ENCODE measurements at regions not wholly inside any gene's neighbourhood (a gene's known extent, or its start where the extent isn't known, plus 50 kb on each side); places are given as distances from the start of the nearest gene placed in this dataset.
"Not testable (repeated sequence)": the region's sequence is repeated elsewhere in the genome, so short reads cannot be mapped to it uniquely, and the experiment has no call there.

DNA sequence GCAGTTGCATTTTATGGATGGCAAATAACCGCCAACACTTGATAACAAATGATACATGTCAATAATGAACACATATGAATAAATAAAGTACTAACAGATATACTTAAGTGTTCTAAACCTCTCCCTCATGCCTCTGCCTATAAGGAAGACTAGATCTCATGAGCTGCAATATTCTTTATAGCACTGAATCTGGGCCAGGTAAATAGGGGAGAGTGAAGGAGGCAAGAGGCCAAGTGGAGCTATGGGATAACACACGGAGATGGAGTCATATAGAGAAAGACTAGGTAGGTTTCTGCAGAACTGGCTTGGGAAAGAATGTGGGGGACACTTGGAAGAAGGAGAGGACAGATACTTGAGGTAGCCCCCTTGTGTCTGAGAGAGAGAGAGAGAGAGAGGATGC, 354.2 kb upstream of the CFAP20DC start:
- no peak for DNase-seq

DNA sequence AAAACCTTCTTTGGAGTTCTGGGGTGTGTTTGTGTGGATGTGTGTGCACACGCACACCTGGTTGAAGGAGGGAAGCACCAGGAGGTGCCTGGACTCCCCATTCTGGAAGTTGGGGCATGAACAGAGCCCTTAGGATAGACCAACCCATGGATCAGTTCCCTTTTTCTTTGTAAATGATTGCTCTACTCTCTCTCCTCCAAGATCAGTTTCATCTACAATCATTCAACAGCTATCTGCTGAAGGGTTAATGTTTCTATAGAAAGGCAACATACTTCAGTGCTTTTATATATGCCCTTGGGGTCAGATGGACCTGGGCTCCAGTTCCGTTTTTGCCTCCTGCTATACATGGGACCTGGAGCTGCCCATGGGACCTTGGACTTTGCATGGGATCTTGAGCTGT, 352.1 kb upstream of the CFAP20DC start:
- no peak for DNase-seq

DNA sequence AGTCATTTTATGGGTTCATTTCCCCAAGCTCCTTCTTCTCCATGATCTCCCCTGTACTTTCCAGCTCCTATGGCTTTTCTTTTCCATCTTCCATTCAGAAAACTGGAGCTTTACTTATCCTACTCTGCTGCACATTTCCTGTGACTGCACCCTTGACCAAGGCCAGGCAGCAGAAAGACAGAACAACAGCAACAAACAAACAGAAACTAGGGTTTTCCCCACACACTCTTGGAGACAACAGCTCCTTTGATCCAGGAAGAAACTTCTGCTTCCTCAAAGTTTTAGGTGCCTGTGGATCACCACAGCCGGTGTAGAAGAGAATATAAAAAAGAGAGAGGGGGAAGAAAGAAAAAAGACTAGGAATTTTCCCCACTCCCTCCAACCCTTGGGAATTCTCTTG, 342.3 kb upstream of the CFAP20DC start:
- no peak for DNase-seq

DNA sequence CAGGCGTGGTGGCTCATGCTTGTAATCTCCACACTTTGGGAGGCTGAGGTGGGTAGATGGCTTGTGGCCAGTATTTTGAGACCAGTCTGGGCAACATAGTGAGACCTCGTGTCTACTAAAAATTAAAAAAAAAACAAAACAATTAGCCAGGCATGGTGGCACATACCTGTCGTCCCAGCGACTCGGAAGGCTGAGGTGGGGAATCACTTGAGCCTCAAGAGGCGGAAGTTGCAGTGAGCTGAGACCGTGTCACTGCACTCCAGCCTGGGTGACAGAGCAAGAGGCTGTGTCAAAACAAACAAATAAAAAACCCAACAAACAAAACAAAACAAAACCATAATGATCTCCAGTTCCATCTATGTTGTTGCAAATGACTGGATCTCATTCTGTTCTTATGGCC, 341.3 kb upstream of the CFAP20DC start:
- DNase-seq, result no peak

DNA sequence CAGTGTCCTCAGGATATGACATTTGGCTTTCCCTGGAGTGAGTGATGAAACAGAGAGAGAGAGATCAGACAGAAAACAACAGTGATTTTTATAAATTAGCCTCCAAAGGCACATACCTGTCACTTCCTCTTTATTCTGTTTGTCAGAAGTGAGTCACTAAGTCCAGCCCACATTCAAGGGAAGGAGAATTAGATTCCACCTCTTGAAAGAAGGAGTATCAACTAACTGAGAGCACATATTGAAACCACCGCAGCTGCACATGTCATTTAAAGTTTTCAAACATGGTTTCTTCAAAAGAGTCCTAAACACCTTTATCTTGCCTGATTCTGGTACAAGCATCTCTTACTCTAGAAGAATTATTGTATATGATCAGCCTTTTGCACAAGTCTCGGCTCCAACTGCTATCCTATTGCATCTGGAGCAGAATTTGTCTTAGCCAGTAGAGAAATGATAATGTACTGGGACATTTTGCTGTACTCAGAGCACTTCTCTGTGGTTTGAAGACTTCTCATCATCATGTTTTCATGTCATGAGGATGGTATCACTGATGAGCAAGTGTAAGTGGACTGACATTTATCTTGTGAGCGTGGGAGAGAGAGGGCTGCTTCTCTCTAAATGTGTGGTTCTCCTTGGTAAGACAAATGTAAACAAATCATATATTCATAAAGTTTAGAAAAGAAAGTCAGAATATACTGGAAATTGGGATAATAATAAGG, 338.9 kb upstream of the CFAP20DC start:
- DNase-seq, result peak; percentile 13

DNA sequence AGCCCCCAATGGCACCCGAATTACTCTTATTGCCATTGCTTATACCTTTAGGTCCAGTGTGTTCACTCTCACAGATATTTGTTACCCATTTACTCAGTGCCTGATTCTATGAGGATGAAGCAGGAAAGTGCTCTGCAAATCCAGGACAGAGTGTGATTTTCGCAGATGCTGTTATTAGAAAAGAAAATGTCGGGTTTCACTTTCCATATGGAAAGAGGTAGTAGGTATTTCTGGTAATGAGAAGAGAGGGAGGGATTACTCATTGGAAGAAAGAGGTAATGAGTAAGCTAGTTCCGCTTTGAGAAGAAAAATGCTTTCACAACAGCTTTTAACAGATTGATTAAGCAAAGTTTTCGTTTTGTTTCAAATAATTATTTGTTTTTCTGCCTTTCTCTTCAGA, 336.3 kb upstream of the CFAP20DC start:
- no peak for DNase-seq

DNA sequence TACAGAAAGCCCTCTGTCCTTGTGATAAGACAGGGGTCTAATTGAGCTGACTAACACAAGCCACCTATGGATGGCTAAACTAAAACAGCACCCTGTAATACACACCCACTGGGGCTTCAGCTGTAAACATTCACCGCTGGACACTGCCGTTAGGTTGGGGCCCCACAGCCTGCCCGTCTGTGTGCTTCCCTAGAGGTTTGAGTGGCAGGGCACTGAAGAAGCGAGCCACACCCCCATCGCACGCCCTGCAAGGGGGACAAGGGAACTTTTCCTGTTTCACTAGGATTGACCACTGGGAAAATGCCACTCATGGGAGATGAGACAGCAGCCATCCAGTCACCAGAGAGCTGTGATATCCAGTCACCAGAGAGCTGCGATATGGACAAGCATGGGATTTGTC, 335.7 kb upstream of the CFAP20DC start:
- DNase-seq, result no peak

DNA sequence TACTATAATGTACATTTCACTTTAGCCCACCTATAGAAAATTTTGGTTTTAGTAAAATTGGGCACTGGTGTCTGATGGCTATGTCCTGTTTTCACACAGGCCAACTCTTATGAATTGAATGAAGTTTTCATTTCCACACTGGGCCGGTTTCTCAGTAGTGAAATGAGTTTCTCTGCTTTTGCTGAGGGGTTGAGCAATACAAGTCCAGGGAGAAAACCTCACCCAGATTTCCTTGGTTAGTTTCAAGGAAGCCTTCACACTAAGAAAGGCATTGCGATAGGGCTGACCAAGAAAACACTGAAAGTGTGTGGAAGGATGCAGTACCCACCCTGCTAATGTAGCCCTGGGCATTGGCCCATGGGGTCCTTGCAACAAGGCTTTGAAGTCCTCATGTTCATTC, 331.5 kb upstream of the CFAP20DC start:
- DNase-seq, result no peak

DNA sequence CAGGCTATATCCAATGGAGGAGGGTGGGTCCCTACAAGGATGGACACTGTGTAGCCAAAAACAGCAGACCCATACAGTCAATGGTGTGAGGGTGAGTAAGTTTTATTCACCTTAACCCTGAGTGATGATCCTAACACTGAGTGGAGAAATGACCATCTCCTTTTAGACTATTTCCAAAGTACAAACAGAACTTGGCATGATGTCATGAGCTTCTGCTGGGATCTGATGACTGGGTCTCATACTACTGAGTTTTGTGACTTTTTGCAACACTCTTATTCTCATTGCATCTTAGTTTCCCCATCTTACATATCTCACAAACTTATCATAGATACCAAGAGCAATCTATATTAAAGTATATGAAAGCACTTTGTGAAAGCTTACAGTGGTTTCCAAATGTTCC, 330.3 kb upstream of the CFAP20DC start:
- no peak for DNase-seq

DNA sequence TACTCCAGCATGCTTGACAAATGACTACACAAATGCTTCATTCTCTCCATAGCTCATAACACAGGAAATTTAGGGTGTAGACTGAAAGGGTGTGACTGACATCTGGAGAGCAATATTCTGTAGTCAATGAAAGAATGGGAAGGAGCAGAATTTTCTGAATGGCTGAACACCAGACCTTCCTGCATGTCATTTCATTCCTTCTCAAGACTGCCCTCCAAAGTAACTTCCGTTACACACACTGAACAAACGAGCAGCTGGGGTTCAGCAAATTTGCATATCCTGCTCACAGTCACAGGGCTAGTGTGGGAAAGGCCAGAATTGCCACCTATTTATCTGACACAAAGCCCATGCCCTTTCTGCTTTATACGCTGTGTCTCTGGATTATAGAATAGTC, 325.0 kb upstream of the CFAP20DC start:
- no peak for DNase-seq

DNA sequence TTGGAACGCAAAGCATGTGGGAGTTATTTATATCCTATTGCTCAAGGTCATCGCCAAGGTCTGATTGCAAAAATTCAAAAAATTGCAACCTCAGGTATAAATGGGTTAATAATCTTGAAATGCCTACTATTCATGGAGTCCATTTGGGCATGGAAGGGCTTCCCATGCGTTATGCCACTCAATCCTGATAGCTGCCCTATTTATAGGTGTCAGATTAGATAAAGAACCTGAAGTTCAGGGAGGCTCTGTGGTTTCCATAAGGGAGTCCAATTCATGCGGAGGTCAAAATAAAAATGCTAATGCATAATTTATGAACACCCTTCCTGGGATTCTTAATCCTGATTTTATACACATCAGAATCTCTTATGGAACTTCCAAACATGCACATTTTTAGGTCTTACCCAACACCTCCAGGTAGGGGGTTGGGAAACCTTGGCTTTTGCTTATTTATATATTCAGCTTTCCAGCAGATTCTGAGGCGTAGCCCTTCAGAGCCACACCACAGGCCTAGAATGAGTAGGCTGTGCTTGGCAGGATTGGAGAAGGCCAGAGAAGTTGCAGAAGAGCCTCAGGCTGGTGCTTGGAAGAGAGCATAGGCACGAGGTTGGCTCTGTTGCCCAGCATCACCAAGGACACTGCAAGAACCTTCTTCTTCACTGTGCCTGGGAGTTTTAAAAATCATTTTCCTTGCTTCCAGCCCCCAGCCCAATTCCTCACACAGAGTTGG, 324.4 kb upstream of the CFAP20DC start:
- no peak for DNase-seq

DNA sequence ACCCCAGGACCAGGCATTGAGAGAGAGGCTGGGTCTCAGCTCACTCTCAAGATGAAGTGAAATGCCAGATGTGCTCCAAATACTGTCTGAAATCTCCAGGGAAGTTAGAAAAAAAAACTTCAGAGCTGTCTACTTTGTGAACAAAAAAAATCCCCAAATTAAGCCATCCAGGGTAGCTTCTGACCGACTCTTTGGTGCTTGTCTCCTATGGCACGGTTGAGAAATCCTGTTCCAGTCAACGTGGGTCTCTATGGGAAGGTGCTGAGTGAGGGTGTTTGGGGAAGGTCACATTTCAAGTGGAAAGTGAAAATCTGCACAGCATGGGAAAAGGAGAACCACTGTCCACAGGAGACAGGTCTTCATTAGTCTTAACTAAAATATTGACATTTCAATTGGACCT, 322.5 kb upstream of the CFAP20DC start:
- no peak for DNase-seq

DNA sequence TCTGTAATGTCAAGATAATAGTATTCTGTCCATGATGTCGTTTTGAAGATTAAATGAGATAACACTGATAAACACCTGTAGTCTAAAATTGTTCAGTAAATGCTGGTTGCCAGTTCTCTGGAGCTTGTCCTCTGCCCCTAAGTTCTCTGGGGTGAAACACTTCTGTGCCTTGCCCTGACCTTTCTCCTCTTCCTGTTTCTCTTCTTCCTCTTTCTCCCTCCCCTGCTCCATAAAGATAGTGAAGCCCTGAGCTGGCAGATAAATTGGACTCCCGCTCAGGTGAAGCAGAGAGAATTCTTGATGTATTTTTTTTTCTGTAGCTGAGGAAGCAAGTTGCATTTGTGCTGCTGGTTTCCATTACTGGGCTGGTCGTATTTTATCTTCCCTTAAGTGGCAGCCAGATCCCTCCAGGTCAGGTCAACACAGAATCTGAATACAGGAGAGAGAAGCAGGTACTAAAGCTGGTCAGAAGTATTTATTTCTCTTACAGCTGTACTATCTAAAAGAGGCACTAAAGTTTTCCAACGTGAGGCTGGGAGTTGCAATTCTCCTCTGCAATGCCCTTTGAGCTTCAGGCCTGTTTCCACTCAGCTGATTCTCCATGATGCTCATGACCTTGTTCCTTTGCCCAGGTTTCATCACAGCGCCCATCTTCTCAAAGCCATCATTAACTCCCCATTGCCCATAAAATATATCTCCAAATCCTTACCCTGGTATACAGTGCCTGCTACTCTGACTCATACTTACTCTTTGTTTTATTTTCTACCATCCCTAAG, 319.3 kb upstream of the CFAP20DC start:
- no peak for DNase-seq

DNA sequence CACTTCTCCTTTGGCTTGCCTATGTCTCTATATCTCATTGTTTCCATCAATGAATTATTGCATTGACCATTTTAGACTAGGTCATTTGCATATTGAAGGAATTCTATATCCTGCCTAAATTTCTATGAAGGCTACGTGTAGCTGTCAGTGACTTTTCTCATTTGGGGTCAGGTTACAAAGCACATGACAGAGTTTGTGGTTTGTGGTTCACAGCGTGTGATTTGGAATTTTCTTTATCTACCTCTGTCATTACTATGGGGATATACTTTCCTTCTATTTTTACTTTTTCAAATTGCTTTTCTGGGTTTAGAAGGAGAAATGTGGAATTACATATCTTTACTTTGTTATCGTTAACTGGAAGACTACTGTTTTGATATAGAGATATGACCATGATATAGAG, 317.3 kb upstream of the CFAP20DC start:
- DNase-seq, result no peak

DNA sequence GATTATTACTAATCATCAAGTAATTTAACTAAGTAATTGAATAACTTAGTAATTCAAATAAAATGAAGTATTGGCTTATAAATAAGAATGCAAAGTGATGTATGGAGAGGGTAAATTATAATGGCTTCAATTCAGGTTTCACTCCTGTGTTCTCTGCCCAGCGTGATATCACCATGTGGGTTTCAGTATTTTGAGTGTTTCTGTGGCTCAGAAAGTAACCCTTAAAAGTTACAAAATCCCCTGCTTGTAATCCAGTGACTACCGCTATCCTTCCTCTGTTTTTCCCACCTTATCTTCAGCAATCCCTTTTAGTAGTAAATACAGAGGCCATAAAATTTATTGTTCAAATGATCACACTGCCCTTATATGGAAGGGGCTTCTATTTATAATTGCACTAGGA, 316.4 kb upstream of the CFAP20DC start:
- no peak for DNase-seq

DNA sequence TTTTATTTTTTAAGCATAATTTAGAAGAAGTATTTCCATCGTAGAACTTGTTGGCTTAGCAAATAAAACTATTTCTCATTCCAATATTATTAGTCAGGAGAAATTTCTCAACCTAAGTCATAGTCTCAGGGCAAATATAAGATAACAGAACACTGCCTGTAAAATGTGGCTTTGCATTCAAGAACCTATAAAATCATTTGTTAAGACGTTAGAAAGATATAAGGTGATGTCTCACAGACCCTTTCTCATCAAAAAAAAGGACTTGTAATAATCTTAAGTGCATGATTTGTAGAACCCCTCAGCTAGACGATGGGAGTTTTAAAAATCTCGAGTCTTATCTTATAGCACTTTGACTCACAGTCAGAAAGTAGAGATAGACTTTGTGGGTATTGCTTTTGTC, 314.7 kb upstream of the CFAP20DC start:
- DNase-seq, result no peak

DNA sequence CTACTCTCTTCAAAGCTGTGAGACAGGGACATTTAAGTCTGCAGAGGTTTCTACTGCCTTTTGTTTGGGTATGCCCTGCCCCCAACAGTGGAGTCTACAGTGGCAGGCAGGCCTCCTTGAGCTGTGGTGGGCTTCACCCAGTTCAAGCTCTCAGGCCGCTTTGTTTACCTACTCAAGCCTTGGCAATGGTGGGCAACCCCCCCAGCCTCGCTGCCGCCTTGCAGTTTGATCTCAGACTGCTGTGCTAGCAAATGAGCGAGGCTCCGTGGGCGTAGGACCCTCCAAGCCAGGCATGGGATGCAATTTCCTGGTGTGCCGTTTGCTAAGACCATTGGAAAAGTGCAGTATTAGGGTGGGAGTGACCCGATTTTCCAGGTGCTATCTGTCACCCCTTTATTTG, 310.5 kb upstream of the CFAP20DC start:
- DNase-seq, result not testable (repeated sequence)

DNA sequence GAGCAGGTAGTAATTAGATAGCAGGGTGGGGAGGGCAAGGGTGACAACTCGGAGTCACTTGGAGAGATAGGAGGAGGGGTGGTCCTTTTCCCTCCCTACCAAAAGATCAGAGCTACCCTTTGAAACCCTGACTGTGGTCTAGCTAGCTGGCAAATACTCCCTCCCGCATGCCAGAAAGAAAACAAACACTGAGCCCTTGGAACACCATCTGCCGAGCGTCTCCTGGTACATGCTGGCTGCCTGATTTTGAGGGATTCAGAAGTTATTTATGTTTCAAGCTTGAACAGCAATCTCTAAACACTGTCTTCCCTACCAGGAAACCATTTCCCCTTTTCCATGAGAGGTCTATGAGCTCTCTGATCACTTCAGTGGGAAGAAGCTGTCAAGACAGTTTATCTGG, 291.6 kb upstream of the CFAP20DC start:
- DNase-seq, result no peak

DNA sequence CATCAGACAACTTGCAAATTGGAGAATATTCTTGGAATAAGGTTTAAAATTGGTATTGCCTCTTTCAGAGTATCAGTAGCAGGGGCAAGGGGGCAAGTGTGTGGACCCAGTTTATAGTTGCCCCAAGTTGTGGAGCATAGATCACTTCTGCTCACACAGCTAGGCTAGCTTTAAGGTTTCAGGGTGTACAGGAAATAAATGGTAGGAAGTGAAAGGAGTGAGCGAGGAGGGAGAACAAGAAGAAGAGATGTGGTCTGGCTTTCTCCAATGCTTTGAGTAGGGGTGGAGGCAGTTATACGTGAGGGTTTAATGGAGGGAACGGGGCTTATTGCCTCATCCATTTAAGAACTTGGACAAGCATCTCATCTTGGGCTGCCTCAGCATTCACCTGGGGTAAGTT, 290.0 kb upstream of the CFAP20DC start:
- DNase-seq, result no peak

DNA sequence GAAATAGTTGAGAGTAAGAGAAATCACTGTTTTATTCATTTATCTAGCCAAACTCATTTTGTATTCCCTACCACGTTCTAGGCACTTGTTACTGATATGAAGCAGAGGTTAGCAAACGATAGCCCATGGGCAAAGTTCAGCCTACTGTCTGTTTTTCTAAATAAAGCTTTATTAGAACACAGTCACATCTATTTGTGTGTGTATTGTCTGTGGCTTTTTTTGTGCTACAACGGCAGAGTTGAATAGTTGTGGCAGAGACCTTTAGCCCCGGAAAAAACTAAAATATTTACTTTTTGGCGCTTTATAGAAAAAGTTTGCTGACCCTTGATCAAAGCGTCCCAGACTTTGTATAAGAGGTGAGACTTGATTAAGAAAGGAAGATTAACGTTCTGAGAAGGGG, 289.1 kb upstream of the CFAP20DC start:
- DNase-seq, result no peak

DNA sequence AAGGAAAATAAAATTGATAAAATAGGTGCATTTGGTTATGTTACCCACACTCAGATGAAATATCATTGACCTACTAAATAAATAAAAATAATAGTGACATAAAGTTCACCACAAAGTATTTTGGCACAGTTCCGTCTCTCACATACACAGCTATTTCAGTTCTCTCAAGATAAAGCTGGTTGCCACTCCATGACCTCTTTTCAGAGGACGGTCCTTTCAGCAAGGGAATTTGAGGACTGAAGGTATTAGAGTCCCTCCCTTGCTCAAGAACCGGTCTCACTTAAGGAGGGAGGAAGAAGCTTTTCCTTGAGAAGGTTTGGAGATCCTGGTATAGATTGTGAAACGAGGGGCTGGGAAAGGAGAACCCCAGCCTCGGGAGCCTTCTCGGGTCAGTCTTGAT, 285.5 kb upstream of the CFAP20DC start:
- no peak for DNase-seq

DNA sequence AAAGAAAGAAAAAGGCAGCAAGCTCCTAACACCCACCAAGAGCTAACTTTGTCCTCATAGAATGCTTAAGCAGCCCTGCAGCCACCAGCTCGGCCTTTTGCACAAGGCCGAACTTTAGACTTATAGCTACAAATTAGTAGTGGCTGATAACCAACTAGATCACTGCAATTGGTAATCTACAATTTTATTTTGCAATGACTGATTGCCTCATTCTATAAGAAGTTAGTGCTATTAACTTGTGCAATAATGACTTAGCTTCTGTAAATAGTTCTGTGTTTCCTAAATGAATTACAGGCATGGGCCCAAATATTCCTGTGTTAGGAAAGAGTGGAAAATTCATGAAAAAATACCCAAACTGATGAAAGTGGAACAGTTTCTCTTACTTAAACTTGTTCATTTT, 284.8 kb upstream of the CFAP20DC start:
- DNase-seq, result no peak

DNA sequence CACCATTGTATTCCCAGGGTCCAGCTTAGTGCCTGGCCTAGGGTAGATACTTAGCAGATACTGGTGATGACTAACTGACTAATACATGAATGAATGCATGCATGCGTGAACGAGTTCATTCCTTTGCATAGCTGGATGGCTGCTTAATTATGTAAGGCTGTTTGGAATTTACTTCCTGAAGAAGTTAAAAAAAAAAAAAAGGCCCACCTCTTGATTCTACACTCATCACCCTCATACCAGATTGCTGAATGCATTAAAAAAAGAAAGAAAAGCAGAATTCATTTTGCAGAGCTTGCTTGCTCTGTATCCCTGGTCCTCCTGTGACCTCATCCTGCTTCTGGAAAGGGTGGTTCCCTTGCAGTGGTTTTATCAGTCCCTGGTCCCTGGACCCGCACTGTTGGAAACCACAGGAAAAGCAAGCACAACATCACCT, 277.6 kb upstream of the CFAP20DC start:
- DNase-seq, result no peak

Data from CD4-positive, alpha-beta T cell treated with Interleukin-17A for 4 hours (primary cell).